WTC11 (cell line): ENCODE measurements at regions not wholly inside any gene's neighbourhood (a gene's known extent, or its start where the extent isn't known, plus 50 kb on each side); places are given as distances from the start of the nearest gene placed in this dataset.

Experiments used
- FOXJ3 ChIP-seq: sonication (generic); formaldehyde crosslinking; IDR thresholded peaks from 2 replicates; pipeline ENCODE4 v1.9.0; 2021; ENCODE audit warnings: missing genetic modification reagents, mild to moderate bottlenecking, borderline replicate concordance
- NFYB ChIP-seq: sonication (generic); formaldehyde crosslinking; conservative IDR thresholded peaks from 2 replicates; pipeline ENCODE4 v1.8.0; 2022; ENCODE audit warnings: low read depth, missing genetic modification reagents
- NR2C2 ChIP-seq: sonication (generic); formaldehyde crosslinking; IDR thresholded peaks from 2 replicates; pipeline ENCODE4 v1.8.0; 2022; ENCODE audit warnings: mild to moderate bottlenecking, missing genetic modification reagents
- TF ChIP-seq, protein P1 (sequence below): sonication (generic); formaldehyde crosslinking; IDR thresholded peaks from 2 replicates; pipeline ENCODE4 v1.8.1; 2022; ENCODE audit warnings: low read depth, mild to moderate bottlenecking, moderate library complexity, missing genetic modification reagents, borderline replicate concordance
- TF ChIP-seq, protein P2 (sequence below): sonication (generic); formaldehyde crosslinking; IDR thresholded peaks from 2 replicates; pipeline ENCODE4 v1.8.1; 2023; ENCODE audit warnings: mild to moderate bottlenecking, missing genetic modification reagents, borderline replicate concordance

DNA sequence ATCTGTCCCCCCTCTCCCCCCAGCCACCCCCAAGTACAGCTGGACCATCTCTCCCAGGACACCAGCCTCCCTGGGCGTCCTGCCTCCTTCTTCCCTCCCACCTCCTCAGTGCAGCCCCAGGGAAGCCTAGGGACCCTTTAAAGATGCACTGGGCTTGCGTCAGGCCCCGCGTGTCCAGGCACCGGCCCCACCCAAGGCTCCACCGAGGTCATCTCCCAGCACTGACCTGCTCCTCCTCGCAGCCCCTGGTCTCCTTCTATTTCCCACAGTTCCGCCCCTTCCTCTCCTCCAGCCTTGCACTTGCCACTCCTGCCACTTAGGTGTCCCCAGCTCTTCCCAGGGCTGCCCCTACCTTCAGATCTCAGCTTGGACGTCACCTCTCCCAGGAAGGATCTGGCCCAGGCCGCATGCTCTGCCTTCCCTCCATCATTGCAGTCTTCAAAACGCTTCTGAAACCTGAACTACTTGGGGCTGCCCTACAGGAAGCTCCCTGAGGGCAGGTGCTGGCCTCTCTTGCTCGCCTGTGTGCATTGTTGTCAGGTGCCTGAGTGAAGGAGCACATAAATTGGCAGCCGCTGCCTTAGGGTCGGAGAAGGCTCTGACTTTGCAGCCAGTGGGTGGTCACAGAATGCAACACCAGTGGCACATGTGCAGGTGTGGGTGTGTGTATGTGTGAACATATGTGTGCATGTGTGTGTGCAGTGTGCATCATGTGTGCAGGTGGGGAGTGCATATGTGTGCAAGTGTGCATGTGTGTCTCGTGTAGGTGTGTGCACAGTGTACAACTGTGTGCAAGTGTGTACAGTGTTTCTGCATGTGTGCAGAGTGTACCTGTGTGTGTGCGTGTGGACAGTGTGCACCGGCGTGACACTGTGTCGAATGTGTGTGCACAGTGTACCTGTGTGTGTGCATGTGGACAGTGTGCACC lies 152.9 kb downstream of the C9orf50 start:
- TF ChIP-seq FOXJ3 (CRISPR knock-in tag): no peak
- TF ChIP-seq, protein P1, sequence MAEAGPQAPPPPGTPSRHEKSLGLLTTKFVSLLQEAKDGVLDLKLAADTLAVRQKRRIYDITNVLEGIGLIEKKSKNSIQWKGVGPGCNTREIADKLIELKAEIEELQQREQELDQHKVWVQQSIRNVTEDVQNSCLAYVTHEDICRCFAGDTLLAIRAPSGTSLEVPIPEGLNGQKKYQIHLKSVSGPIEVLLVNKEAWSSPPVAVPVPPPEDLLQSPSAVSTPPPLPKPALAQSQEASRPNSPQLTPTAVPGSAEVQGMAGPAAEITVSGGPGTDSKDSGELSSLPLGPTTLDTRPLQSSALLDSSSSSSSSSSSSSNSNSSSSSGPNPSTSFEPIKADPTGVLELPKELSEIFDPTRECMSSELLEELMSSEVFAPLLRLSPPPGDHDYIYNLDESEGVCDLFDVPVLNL (CRISPR knock-in tag): no peak
- no peak for TF ChIP-seq NFYB (CRISPR knock-in tag)
- no peak for TF ChIP-seq NR2C2 (CRISPR knock-in tag)
- TF ChIP-seq, protein P2, sequence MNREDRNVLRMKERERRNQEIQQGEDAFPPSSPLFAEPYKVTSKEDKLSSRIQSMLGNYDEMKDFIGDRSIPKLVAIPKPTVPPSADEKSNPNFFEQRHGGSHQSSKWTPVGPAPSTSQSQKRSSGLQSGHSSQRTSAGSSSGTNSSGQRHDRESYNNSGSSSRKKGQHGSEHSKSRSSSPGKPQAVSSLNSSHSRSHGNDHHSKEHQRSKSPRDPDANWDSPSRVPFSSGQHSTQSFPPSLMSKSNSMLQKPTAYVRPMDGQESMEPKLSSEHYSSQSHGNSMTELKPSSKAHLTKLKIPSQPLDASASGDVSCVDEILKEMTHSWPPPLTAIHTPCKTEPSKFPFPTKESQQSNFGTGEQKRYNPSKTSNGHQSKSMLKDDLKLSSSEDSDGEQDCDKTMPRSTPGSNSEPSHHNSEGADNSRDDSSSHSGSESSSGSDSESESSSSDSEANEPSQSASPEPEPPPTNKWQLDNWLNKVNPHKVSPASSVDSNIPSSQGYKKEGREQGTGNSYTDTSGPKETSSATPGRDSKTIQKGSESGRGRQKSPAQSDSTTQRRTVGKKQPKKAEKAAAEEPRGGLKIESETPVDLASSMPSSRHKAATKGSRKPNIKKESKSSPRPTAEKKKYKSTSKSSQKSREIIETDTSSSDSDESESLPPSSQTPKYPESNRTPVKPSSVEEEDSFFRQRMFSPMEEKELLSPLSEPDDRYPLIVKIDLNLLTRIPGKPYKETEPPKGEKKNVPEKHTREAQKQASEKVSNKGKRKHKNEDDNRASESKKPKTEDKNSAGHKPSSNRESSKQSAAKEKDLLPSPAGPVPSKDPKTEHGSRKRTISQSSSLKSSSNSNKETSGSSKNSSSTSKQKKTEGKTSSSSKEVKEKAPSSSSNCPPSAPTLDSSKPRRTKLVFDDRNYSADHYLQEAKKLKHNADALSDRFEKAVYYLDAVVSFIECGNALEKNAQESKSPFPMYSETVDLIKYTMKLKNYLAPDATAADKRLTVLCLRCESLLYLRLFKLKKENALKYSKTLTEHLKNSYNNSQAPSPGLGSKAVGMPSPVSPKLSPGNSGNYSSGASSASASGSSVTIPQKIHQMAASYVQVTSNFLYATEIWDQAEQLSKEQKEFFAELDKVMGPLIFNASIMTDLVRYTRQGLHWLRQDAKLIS (CRISPR knock-in tag): no peak
